GM19452 (cell line): ENCODE measurements at regions not wholly inside any gene's neighbourhood (a gene's known extent, or its start where the extent isn't known, plus 50 kb on each side); places are given as distances from the start of the nearest gene placed in this dataset.
"Not testable (repeated sequence)": the region's sequence is repeated elsewhere in the genome, so short reads cannot be mapped to it uniquely, and the experiment has no call there.

ENCODE experiments used
- ATAC-seq: cut with Tn5 transposase; IDR thresholded peaks from one replicate; pipeline ENCODE4 v1.9.1; 2021; ENCODE audit not compliant: unreplicated experiment

DNA sequence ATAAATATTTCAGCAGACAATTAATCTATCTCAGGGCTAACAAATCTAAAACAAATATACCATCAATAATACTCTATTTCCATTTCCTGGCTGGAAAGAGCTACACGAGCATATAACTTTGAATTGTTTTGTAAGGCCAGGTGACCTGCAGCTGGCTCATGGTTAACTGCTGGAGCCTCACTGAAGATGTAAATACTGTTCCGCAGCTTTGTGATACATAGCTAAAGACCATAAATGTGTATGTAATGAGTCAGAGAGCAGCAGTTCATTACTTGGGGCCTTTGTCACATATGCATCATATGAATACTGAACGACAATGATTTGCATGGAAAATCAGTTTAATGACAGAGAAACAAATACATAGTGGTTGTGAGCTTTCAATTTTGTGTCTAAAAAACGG is 109.4 kb upstream of the CCN2 start:
- no peak for ATAC-seq

DNA sequence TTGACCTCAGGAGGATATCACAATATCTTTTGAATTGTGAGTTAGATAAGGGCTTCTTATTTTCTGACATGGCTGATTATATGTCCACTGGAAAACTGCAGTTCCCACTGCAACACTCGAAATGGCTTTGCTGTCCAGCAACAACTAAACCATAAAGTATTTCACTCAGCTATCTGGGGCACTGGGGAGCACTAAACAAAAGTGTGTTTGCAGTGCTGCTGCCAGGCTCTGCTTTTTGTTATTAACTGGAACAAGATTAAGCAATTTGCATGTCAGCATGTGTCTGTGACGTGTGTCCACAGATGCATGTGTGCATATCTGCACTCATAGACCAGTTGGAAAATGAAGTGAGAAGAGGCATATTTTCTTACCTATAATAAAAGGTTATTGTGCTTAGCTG is 107.8 kb upstream of the CCN2 start:
- ATAC-seq = no peak

- ATAC-seq = no peak
Measured at GRCh38 chr6:132054525-132054924, 103.4 kb upstream of the CCN2 start.

GRCh38 chr6:132053511-132053910 is 102.3 kb upstream of the CCN2 start:
- no peak for ATAC-seq

- no peak for ATAC-seq
Measured at GRCh38 chr6:132052096-132052495, 100.9 kb upstream of the CCN2 start.

- no peak for ATAC-seq
Measured at GRCh38 chr6:132045877-132046276, 94.7 kb upstream of the CCN2 start.

DNA sequence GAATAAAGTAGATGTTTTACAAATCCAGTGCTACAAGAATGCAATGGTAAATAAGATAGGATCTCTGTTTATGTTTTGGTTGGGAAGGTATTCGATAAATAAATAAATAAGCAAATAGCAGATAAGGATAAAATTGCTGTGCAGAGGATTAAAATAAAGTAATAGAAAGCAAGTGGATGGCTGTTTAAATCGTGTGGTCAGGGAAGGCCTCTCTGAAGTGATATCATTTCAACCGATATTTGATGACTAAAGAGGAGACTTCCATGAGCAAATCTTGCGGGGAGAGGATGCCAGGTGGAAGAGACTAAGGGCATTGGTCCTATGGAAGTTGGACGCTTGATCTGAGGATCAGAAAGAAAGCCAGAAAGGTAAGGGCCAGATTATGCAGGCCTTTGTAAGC is 92.0 kb upstream of the CCN2 start:
- no peak for ATAC-seq

DNA sequence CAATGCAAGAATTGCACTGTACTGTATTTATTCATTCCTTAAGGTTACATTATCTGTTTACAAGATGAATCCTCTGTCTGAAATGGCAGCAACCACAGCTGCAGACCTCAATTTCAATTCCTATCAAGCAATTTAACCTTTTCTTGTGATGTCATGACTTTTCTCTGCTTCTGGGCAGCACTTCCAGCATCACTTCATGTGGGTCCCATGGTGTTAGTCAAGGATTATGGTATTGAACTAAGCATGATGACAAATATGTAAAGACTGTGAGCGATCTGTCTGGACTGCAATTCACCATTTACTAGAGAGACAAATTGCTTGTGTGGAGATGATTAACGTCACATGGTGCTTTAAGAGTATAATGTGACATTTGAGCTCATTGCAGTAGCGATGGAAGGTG is 90.5 kb upstream of the CCN2 start:
- no peak for ATAC-seq

GRCh38 chr6:132028029-132028428 is 76.9 kb upstream of the CCN2 start:
- ATAC-seq = no peak

GRCh38 chr6:132025468-132025867 is 74.3 kb upstream of the CCN2 start:
- ATAC-seq = no peak

DNA sequence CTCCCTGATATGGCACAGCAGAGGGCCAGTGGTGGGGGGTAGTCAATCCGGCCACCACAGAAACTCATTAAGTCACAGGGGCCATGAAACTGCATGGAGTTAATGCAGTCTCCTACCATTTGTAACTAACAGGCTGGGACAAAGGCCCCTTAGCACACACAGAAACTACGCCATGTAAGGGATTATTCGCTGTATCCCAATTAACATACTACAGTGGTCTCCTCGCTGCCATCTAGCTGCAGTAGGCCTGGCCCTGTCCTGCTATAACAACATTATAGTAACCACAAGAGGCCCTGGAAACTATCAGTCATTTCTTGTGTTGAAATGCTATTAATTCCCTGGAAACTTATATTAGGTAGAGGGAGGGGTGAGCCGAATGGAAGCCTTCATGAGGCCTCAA is 72.3 kb upstream of the CCN2 start:
- ATAC-seq = no peak

DNA sequence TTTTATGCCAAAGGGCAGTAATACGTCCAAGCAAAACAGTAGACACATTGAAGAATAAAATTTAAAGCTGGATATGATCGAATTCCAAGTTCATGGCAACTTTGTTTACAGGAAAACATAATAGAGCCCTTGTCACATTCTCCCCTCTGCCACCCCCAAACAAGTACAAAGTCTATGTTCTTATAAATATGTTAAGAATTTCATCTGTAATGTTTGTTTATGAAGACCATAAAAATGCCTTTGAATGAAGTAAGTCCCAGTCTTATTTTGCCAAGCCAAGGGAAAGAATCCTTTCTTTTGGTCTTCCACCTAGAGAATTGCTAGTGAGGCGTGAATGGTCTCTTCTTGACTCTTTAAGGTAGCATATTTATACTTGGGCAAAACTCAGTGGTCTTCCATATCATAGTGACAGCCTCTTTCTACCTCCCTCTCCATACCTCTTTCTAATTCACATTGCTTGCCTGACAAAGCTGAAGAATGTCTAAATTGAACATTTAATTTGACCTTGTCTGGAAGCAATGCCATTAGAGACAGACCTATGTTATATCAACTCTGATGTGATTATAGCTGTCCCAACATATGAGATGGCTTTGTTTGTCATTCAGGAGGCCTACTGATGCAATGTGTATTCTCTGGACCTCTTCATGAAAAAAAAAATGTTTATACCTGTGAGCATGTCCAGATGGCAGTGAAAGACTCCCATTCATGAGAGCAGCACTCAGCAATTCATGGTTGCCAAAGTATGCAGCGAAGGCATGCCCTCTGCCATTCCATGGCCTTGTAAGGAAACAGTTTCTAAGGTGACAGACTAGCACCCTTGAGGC is 70.6 kb upstream of the CCN2 start:
- no peak for ATAC-seq

GRCh38 chr6:132020918-132021317 is 69.7 kb upstream of the CCN2 start:
- ATAC-seq = not testable (repeated sequence)

DNA sequence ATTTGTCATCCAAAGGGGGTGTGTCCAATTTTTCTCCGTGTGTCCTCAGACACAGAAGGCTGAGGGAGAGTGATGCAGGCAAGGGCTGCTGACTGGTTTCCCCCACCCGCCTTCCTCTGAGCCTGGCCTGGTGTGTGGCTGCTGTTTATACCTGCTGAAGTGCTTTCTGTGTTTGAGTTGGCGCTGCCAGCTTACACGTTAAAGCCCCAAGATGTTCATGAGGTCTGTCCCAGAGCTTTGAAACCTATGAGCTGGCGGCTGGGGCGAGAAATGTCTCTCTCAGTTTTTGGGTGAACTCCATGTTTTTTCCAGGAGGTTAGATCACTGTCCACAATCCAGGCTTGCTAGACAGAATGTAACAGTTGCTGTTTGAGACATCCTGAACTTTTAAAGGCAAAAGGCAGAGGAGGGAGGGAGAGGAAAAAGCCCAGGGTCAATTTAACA is 69.0 kb upstream of the CCN2 start:
- ATAC-seq = no peak

DNA sequence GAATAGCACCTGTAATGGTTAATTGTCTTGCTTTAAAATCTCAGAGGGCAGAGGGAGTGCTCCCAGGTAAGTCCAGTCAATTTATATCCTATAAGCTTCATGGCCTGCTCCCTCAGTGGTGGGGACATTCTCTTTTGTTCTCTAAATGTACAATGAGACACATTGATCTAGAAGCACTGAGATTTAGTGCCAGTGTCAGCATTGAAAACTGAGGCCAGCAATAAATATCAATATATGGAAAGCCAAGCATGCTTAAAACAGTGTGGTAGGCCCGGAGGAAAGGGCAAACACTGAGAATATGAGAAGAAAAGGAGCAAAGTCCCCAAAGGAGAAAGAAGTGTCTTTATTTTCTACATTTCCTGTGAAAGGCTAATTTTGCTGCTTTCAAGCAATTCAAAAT is 68.4 kb upstream of the CCN2 start:
- ATAC-seq = no peak

DNA sequence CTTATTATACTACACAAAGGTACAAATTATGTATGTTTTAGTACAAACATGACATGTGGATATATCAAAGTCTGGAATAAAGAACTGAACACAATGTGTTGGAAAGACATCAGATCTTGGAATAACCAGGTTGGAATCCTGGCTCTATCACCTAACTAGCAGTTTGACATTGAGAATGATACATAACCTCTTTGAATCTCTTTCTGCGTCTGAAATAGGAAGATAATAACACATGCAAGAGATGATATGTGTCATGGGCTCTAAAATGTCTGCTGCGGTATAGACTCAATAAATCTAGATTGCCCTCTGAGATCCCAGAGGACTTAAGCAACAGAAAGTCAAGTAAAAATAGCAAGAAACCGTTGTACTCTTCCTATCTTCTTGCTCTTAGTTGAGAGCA is 66.8 kb upstream of the CCN2 start:
- no peak for ATAC-seq

- no peak for ATAC-seq
Measured at GRCh38 chr6:132016396-132016795, 65.2 kb upstream of the CCN2 start.

DNA sequence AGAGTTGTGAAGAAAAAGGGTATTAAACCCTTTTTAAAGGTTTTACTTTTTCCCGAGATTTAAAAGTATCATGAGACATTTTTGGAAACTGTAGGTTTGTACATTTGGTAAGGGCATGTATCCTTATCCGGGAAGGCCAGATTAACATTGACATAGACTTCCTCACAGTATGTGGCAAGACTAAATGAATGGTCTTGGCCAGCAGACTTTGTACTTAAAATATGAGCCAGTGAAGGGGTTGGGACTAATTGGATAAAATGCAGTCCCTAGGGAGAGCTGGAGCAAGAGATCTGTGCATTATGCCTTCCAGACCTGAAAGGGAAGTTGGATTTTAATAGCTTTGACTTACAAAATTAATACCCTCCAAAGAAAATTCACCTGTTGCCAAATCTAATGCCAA is 60.4 kb upstream of the CCN2 start:
- ATAC-seq = no peak

GRCh38 chr6:132009175-132009574 is 58.0 kb upstream of the CCN2 start:
- no peak for ATAC-seq

DNA sequence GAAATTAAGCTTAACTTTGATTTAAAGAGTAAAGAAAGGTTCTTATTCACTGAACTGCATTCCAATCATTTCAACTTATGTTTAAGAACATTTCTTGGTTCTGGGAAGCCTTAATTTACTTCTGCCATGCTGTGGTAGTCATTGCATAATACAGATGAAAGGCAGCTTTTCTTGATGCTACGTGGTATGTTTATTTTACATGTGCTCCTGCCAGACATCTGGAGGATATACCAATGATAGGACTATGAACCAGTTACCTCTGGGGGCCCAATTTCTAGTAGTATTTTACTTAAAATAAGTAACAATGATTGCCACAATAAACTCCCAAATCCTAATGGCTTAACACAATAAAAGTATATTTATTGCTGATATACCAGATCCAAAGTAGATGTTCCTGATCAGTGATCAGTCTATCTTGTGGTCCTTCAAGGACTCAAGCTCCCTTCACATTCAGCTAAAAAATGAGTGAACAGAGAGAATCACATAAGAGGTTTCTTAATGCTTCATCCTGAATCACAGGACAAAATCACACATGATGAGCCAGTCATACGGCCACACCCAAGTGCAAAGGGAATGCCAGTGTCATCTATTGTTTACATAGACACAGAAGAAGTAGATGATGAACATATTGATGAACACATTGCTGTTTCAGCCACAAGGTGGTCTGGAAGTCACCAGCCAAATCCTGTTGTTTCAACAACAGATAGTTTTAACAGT is 56.5 kb upstream of the CCN2 start:
- ATAC-seq = no peak

DNA sequence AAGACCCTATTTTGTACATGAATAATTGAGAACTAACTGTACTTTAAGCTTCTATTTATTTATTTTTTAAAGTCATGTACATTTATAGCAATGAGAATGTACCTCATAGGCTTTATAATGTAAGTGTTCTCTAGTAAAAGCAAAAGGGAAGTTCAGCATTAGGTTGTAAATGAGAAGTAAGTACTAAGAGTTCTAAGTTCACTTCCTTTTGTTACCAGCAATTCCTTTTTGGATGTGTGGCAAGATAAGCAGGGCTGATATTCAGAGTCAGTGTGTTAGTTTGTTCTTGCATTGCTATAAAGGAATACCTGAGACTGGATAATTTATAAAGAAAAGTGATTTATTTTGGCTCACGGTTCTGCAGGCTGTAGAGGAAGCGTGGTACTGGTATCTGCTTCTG is 54.0 kb upstream of the CCN2 start:
- ATAC-seq = no peak

DNA sequence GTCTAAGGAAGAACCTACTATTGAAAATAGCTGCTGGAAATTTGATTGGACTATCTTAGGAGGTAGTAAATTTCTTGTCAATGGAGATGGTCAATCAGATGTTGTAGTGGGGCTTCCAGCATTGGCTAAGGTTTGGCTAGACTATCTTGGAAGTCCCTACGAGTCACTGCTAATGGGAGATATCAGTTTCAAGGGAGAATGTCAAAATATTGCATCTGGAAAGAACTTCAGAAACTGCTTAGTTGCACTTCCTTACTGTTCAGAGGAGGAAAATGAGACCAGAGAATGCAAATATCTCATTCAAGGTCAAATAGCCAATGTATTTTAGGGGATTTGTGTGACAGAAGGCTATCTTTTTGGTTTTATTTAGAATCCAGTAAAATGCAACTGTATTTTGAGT is 53.5 kb upstream of the CCN2 start:
- no peak for ATAC-seq
